B cell (primary cell): ENCODE measurements at regions not wholly inside any gene's neighbourhood (a gene's known extent, or its start where the extent isn't known, plus 50 kb on each side); places are given as distances from the start of the nearest gene placed in this dataset.

Experiments used
- ATAC-seq: fragments of 200-7000 bp; cut with Tn5 transposase; one replicate; pipeline ENCODE4 v1.10.0; 2021; ENCODE audit warnings: low read depth, mild to moderate bottlenecking, moderate number of reproducible peaks, moderate library complexity
- CTCF ChIA-PET: fragments of 350-600 bp; sonication (Branson Sonifier 250); formaldehyde crosslinking; loops from one replicate; lab custom pipeline; 2021; ENCODE audit warnings: antibody characterized with exemption, inconsistent platforms; lab: Charles Lee
- POLR2A ChIA-PET: fragments of 350-600 bp; sonication (Branson Sonifier 250); formaldehyde crosslinking; loops from one replicate; lab custom pipeline; 2021; ENCODE audit warnings: antibody characterized with exemption; lab: Charles Lee
- DNase-seq: peaks from one replicate; pipeline ENCODE4 v3.0.0; 2013
- H2AFZ ChIP-seq: 2 replicates; pipeline ENCODE4 v1.6.1; 2012; ENCODE audit warnings: mild to moderate bottlenecking, low read depth, low read length; ENCODE audit not compliant: insufficient read depth, poor library complexity, severe bottlenecking
- H3K27ac ChIP-seq, 2 donors: 1 replicate in 1 of 2; 2 replicates in 1 of 2; pipeline ENCODE4 v1.5.1; 2012 to 2013; ENCODE audit warnings: low read length in 2 of 2, mild to moderate bottlenecking in 2 of 2, moderate library complexity in 1 of 2
- H3K27me3 ChIP-seq, 4 experiments: fragments of 200-600 bp in 1 of 4; sonication (generic) in 1 of 4; replicated peaks in 1 of 4; 1 replicate in 2 of 4; 2 replicates in 2 of 4; pipeline versions ENCODE4 v1.6.1 to v1.7.0; 2013 to 2016; ENCODE audit warnings: low read length in 3 of 4, mild to moderate bottlenecking in 2 of 4, mixed read lengths in 1 of 4, moderate library complexity in 1 of 4; ENCODE audit not compliant: insufficient read depth in 4 of 4, control insufficient read depth in 3 of 4; ENCODE audit errors: control extremely low read depth in 1 of 4
- H3K36me3 ChIP-seq, 2 experiments: replicated peaks in 1 of 2; 1 replicate in 1 of 2; 2 replicates in 1 of 2; pipeline versions ENCODE4 v1.6.1 to v1.7.1; 2013; ENCODE audit warnings: low read length in 1 of 2; ENCODE audit not compliant: insufficient read depth in 2 of 2, control insufficient read depth in 1 of 2; ENCODE audit errors: control extremely low read depth in 1 of 2, extremely low read depth in 1 of 2
- H3K4me1 ChIP-seq, 2 donors: fragments of 200-600 bp in 1 of 2; sonication (generic) in 1 of 2; 1 replicate in 1 of 2; 2 replicates in 1 of 2; pipeline versions ENCODE4 v1.5.1 to v1.6.1; 2013 to 2017; ENCODE audit warnings: low read length in 2 of 2; ENCODE audit not compliant: control insufficient read depth in 2 of 2, insufficient read depth in 2 of 2
- H3K4me2 ChIP-seq: replicated peaks from 2 replicates; pipeline ENCODE3; 2012; ENCODE audit warnings: mild to moderate bottlenecking, low read depth, low read length; ENCODE audit not compliant: poor library complexity, severe bottlenecking
- H3K4me3 ChIP-seq, 5 experiments: fragments of 200-600 bp in 1 of 5; sonication (generic) in 1 of 5; 1 replicate in 3 of 5; 2 replicates in 2 of 5; pipeline versions ENCODE4 v1.5.1 to v1.7.0; 2011 to 2016; ENCODE audit warnings: low read length in 4 of 5, mild to moderate bottlenecking in 4 of 5, low read depth in 2 of 5, control low read depth in 1 of 5, moderate library complexity in 1 of 5; ENCODE audit not compliant: insufficient read depth in 1 of 5; ENCODE audit errors: control extremely low read depth in 1 of 5, extremely low read depth in 1 of 5
- H3K79me2 ChIP-seq: fragments of 200-600 bp; sonication (generic); one replicate; pipeline ENCODE4 v1.6.0; 2016; ENCODE audit warnings: low read length; ENCODE audit not compliant: control insufficient read depth, insufficient read depth
- H3K9ac ChIP-seq: fragments of 200-600 bp; sonication (generic); 2 replicates; pipeline ENCODE4 v1.6.1; 2017; ENCODE audit warnings: mild to moderate bottlenecking, low read length, moderate library complexity
- H3K9me3 ChIP-seq, 3 donors: one replicate each; pipeline versions ENCODE4 v1.6.1 to v1.7.1; 2013; ENCODE audit warnings: low read length in 2 of 3; ENCODE audit not compliant: control insufficient read depth in 2 of 3, insufficient read depth in 1 of 3; ENCODE audit errors: control extremely low read depth in 1 of 3
- H4K20me1 ChIP-seq: 2 replicates; pipeline ENCODE4 v1.6.0; 2012; ENCODE audit warnings: mild to moderate bottlenecking, low read length; ENCODE audit not compliant: insufficient read depth, control insufficient read depth, poor library complexity, severe bottlenecking
- H3K27ac Mint-ChIP-seq: one replicate; pipeline ENCODE4 v1.8.0; 2021; ENCODE audit warnings: mixed read lengths
- H3K27me3 Mint-ChIP-seq: one replicate; pipeline ENCODE4 v1.8.0; 2021; ENCODE audit warnings: mixed read lengths
- H3K4me1 Mint-ChIP-seq: one replicate; pipeline ENCODE4 v1.8.0; 2021; ENCODE audit warnings: mixed read lengths
- H3K4me3 Mint-ChIP-seq: one replicate; pipeline ENCODE4 v1.8.0; 2021; ENCODE audit warnings: mixed read lengths
- H3K9me3 Mint-ChIP-seq: one replicate; pipeline ENCODE4 v1.8.0; 2022; ENCODE audit warnings: mixed read lengths; ENCODE audit not compliant: insufficient read depth
- CTCF ChIP-seq: fragments of 200-600 bp; IDR thresholded peaks from one replicate; pipeline ENCODE4 v1.8.0; 2022; ENCODE audit warnings: antibody characterized with exemption, mild to moderate bottlenecking
- EZH2 ChIP-seq: IDR thresholded peaks from 2 replicates; pipeline ENCODE4 v1.6.1; 2012; ENCODE audit warnings: borderline replicate concordance, low read depth, mild to moderate bottlenecking, moderate library complexity, low read length; ENCODE audit not compliant: insufficient read depth, poor library complexity, severe bottlenecking
- WGBS: methylation state at CpG from one replicate; pipeline ENCODE4 v1.1.5; 2013; ENCODE audit warnings: missing lambda C conversion rate; ENCODE audit not compliant: insufficient coverage; 5-methylcytosine and 5-hydroxymethylcytosine counted together
- intact Hi-C: fragments of 100-400 bp; cut with micrococcal nuclease; formaldehyde crosslinking; loops from one replicate; pipeline ENCODE4 v1.10.0; 2022

GRCh38 chr13:105735281-105735680, 800.2 kb downstream of the EFNB2 start:
- no peak overlapping the region for H3K4me3 ChIP-seq
- intact Hi-C loops, result no loop called here
- CTCF ChIA-PET, result no interaction called here
- no peaks in the 10 kb centered on the region for H4K20me1 ChIP-seq
- no peak overlapping the region for H3K4me3 Mint-ChIP-seq
- H2AFZ ChIP-seq, result no peak overlapping the region
- H3K4me2 ChIP-seq, result no peak overlapping the region
- H3K27ac ChIP-seq, result no peak overlapping the region
- no peaks in the 10 kb centered on the region for H3K4me1 ChIP-seq
- WGBS, result no CpG with 5 or more reads among the region's 1 CpG
- no peaks in the 10 kb centered on the region for H3K4me1 Mint-ChIP-seq
- H3K9ac ChIP-seq, result no peak overlapping the region
- no peaks in the 10 kb centered on the region for H3K27me3 ChIP-seq
- POLR2A ChIA-PET, result no interaction called here
- ATAC-seq, result no peak
- peaks cover 1% of the 10 kb centered on the region for H3K9me3 Mint-ChIP-seq
- H3K36me3 ChIP-seq, result no peaks in the 10 kb centered on the region
- no peak for TF ChIP-seq CTCF
- TF ChIP-seq EZH2, result no peak
- H3K79me2 ChIP-seq, result no peaks in the 10 kb centered on the region
- no peak for DNase-seq
- no peaks in the 10 kb centered on the region for H3K27me3 Mint-ChIP-seq
- no peaks in the 10 kb centered on the region for H3K9me3 ChIP-seq
- no peak overlapping the region for H3K27ac Mint-ChIP-seq

GRCh38 chr13:105732806-105733529, 802.5 kb downstream of the EFNB2 start:
- POLR2A ChIA-PET, result no interaction called here
- Histone ChIP-seq H4K20me1 (no peaks in the 10 kb centered on the region), H3K4me3 (no peak overlapping the region), H3K79me2 (no peaks in the 10 kb centered on the region), H3K4me1 (no peaks in the 10 kb centered on the region), H2AFZ (no peak overlapping the region), H3K9me3 (no peaks in the 10 kb centered on the region), H3K9ac (no peak overlapping the region), H3K4me2 (no peak overlapping the region), H3K27ac (no peak overlapping the region), H3K27me3 (no peaks in the 10 kb centered on the region), H3K36me3 (no peaks in the 10 kb centered on the region)
- CTCF ChIA-PET, result no interaction called here
- WGBS, result 95% methylated on average over 2 of the region's 5 CpGs
- H3K4me3 Mint-ChIP-seq, result no peak overlapping the region
- intact Hi-C loops, result no loop called here
- peaks cover 2% of the 10 kb centered on the region for H3K9me3 Mint-ChIP-seq
- TF ChIP-seq EZH2, result no peak
- TF ChIP-seq CTCF, result no peak
- no peak overlapping the region for H3K27ac Mint-ChIP-seq
- DNase-seq (no peak), ATAC-seq (no peak)
- H3K4me1 Mint-ChIP-seq, result no peaks in the 10 kb centered on the region
- H3K27me3 Mint-ChIP-seq, result no peaks in the 10 kb centered on the region
